ENCODE measurements at regions not wholly inside any gene's neighbourhood (a gene's known extent, or its start where the extent isn't known, plus 50 kb on each side); places are given as distances from the start of the nearest gene placed in this dataset.

DNA sequence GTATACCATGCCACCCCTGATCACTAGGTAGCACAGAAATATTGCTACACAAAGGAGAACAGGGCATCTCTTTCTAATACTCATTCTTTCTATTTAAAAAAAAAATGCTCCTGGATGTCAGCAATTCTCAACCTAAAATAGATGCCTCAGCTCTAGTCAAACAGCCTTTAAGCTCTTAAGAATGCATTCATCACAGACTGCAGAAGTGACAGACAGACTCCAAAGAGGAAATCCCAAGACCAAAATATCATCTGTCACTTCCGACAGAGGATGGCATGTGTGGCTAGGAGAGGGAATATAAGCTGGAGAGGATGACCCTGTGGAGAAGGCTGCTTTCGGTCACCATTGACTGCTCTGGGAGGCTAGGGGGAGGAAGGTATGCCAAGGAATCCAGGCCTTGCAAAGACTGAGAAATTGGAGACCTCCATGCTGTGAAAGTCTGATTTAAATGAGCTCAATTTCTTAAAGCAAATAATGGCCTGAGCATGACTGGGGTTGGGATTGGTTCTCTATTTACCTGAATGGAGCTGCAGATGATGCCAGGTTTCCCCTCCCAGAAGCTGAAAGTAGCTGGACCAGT lies 277.4 kb downstream of the BRINP2 start:
- in situ Hi-C loops (cut with HindIII; ENCODE audit: low pct_unique_long_range_greater_than_20kb, low sequenced_read_pairs) (no loop called here), intact Hi-C loops (cut with micrococcal nuclease; ENCODE audit: unreplicated experiment) (no loop called here)
- no peak overlapping the region for H3K27ac ChIP-seq (ENCODE audit: low read length)
- H3K27me3 ChIP-seq (ENCODE audit: control insufficient read depth, insufficient read depth, low read length) = no peaks in the 10 kb centered on the region
- CTCF ChIA-PET = no interaction called here
- TF ChIP-seq TCF7L2 (IDR thresholded peaks at IDR 0.05; ENCODE audit: low read depth, low read length) (no peak), REST (IDR thresholded peaks at IDR 0.05; ENCODE audit: insufficient read depth in 1 of 2, low read depth in 2 of 2, low read length in 1 of 2) (no peak), POLR2AphosphoS5 (IDR thresholded peaks at IDR 0.05; ENCODE audit: low read depth, low read length) (no peak), SIN3A (IDR thresholded peaks at IDR 0.05; ENCODE audit: borderline replicate concordance, insufficient read depth, low read depth, low read length) (no peak)
- TF ChIP-seq, protein P1, sequence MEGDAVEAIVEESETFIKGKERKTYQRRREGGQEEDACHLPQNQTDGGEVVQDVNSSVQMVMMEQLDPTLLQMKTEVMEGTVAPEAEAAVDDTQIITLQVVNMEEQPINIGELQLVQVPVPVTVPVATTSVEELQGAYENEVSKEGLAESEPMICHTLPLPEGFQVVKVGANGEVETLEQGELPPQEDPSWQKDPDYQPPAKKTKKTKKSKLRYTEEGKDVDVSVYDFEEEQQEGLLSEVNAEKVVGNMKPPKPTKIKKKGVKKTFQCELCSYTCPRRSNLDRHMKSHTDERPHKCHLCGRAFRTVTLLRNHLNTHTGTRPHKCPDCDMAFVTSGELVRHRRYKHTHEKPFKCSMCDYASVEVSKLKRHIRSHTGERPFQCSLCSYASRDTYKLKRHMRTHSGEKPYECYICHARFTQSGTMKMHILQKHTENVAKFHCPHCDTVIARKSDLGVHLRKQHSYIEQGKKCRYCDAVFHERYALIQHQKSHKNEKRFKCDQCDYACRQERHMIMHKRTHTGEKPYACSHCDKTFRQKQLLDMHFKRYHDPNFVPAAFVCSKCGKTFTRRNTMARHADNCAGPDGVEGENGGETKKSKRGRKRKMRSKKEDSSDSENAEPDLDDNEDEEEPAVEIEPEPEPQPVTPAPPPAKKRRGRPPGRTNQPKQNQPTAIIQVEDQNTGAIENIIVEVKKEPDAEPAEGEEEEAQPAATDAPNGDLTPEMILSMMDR (IDR thresholded peaks at IDR 0.05) = no peak
- DNase-seq (ENCODE audit: low read depth, low spot score) (no peak), ATAC-seq (no peak)
- no peaks in the 10 kb centered on the region for H3K36me3 ChIP-seq (ENCODE audit: control insufficient read depth, insufficient read depth, low read length)
- H3K9me3 ChIP-seq (ENCODE audit: control insufficient read depth, insufficient read depth, low read depth, low read length) = no peaks in the 10 kb centered on the region
- no peaks in the 10 kb centered on the region for H3K4me1 ChIP-seq (ENCODE audit: control insufficient read depth, insufficient read depth, low read length)
- POLR2A ChIA-PET = no interaction called here
- no peak overlapping the region for H3K4me3 ChIP-seq (ENCODE audit: low read depth in 2 of 2, low read length in 2 of 2)
- no TSS peak for BruUV-seq (replicated peaks)

GRCh38 chr1:177444997-177445746 lies 274.4 kb downstream of the BRINP2 start:
- Histone ChIP-seq H3K27me3 (ENCODE audit: control insufficient read depth, insufficient read depth, low read length) (no peaks in the 10 kb centered on the region), H3K36me3 (ENCODE audit: control insufficient read depth, insufficient read depth, low read length) (no peaks in the 10 kb centered on the region), H3K27ac (ENCODE audit: low read length) (no peak overlapping the region), H3K4me1 (ENCODE audit: control insufficient read depth, insufficient read depth, low read length) (no peaks in the 10 kb centered on the region), H3K9me3 (ENCODE audit: control insufficient read depth, insufficient read depth, low read depth, low read length) (no peaks in the 10 kb centered on the region), H3K4me3 (ENCODE audit: low read depth in 2 of 2, low read length in 2 of 2) (no peak overlapping the region)
- CTCF ChIA-PET = no interaction called here
- no TSS peak for BruUV-seq (replicated peaks)
- POLR2A ChIA-PET = no interaction called here
- ATAC-seq = no peak
- TF ChIP-seq, protein P1 (IDR thresholded peaks at IDR 0.05) = no peak
- TF ChIP-seq REST (IDR thresholded peaks at IDR 0.05; ENCODE audit: insufficient read depth in 1 of 2, low read depth in 2 of 2, low read length in 1 of 2) = no peak
- no peak for TF ChIP-seq POLR2AphosphoS5 (IDR thresholded peaks at IDR 0.05; ENCODE audit: low read depth, low read length)
- no peak for TF ChIP-seq SIN3A (IDR thresholded peaks at IDR 0.05; ENCODE audit: borderline replicate concordance, insufficient read depth, low read depth, low read length)
- no peak for TF ChIP-seq TCF7L2 (IDR thresholded peaks at IDR 0.05; ENCODE audit: low read depth, low read length)
- intact Hi-C loops (cut with micrococcal nuclease; ENCODE audit: unreplicated experiment) = no loop called here
- in situ Hi-C loops (cut with HindIII; ENCODE audit: low pct_unique_long_range_greater_than_20kb, low sequenced_read_pairs) = no loop called here
- no peak for DNase-seq (ENCODE audit: low read depth, low spot score)

Measured in Panc1 (cell line).